Activated CD8-positive, alpha-beta memory T cell treated with anti-CD3 and anti-CD28 coated beads for 48 hours (primary cell): ENCODE measurements at regions not wholly inside any gene's neighbourhood (a gene's known extent, or its start where the extent isn't known, plus 50 kb on each side); places are given as distances from the start of the nearest gene placed in this dataset.
"Not testable (repeated sequence)": the region's sequence is repeated elsewhere in the genome, so short reads cannot be mapped to it uniquely, and the experiment has no call there.

Experiments
- DNase-seq, 3 experiments: peaks; one replicate each; pipeline ENCODE4 v3.0.0-alpha.2; 2020; ENCODE audit warnings: low read depth in 2 of 3, low spot score in 2 of 3

- no peak for DNase-seq
Measured at GRCh38 chr6:167707686-167708500, 118.8 kb upstream of the AFDN start.

GRCh38 chr6:167708501-167709094, 118.1 kb upstream of the AFDN start:
- DNase-seq, result no peak

- DNase-seq, result no peak
Measured at GRCh38 chr6:167709196-167709595, 117.5 kb upstream of the AFDN start.

- not testable (repeated sequence) for DNase-seq
Measured at GRCh38 chr6:167709776-167710336, 116.9 kb upstream of the AFDN start.

GRCh38 chr6:167710363-167710920, 116.3 kb upstream of the AFDN start:
- DNase-seq, result no peak

- DNase-seq, result no peak
Measured at GRCh38 chr6:167711211-167711610, 115.5 kb upstream of the AFDN start.

GRCh38 chr6:167711768-167712730, 114.7 kb upstream of the AFDN start:
- no peak for DNase-seq

GRCh38 chr6:167712731-167713475, 113.8 kb upstream of the AFDN start:
- no peak for DNase-seq

- no peak for DNase-seq
Measured at GRCh38 chr6:167714152-167714551, 112.6 kb upstream of the AFDN start.

- DNase-seq, result no peak
Measured at GRCh38 chr6:167717455-167717854, 109.3 kb upstream of the AFDN start.

- DNase-seq, result no peak
Measured at GRCh38 chr6:167717867-167718266, 108.8 kb upstream of the AFDN start.

- no peak for DNase-seq
Measured at GRCh38 chr6:167719920-167720319, 106.8 kb upstream of the AFDN start.

GRCh38 chr6:167720456-167721285, 106.0 kb upstream of the AFDN start:
- DNase-seq, result no peak

- DNase-seq, result no peak
Measured at GRCh38 chr6:167721291-167721690, 105.4 kb upstream of the AFDN start.

- no peak for DNase-seq
Measured at GRCh38 chr6:167722634-167723309, 103.9 kb upstream of the AFDN start.

- no peak for DNase-seq
Measured at GRCh38 chr6:167726043-167726621, 100.6 kb upstream of the AFDN start.

GRCh38 chr6:167730441-167730840, 96.3 kb upstream of the AFDN start:
- DNase-seq, result no peak

GRCh38 chr6:167731216-167731615, 95.5 kb upstream of the AFDN start:
- no peak for DNase-seq
